GM11168 (cell line): ENCODE measurements at regions not wholly inside any gene's neighbourhood (a gene's known extent, or its start where the extent isn't known, plus 50 kb on each side); places are given as distances from the start of the nearest gene placed in this dataset.

Experiments used
- in situ Hi-C: fragments of 300-500 bp; cut with MboI; formaldehyde crosslinking; loops from one replicate; pipeline ENCODE4 v1.12.0; 2022; ENCODE audit warnings: low sequenced_read_pairs; ENCODE audit not compliant: unreplicated experiment

- in situ Hi-C loops = no loop called here
Measured at GRCh38 chr5:67273689-67274356, 77.2 kb upstream of the CD180 start.

GRCh38 chr5:67272453-67273130, 76.0 kb upstream of the CD180 start:
- in situ Hi-C loops = no loop called here

GRCh38 chr5:67268231-67269021, 71.8 kb upstream of the CD180 start:
- in situ Hi-C loops = no loop called here

- in situ Hi-C loops = no loop called here
Measured at GRCh38 chr5:67267512-67268216, 71.1 kb upstream of the CD180 start.

GRCh38 chr5:67266654-67267350, 70.2 kb upstream of the CD180 start:
- in situ Hi-C loops = no loop called here

- in situ Hi-C loops = no loop called here
Measured at GRCh38 chr5:67265951-67266350, 69.4 kb upstream of the CD180 start.

- in situ Hi-C loops = no loop called here
Measured at GRCh38 chr5:67263656-67264408, 67.2 kb upstream of the CD180 start.

GRCh38 chr5:67262956-67263355, 66.4 kb upstream of the CD180 start:
- in situ Hi-C loops = no loop called here

GRCh38 chr5:67262206-67262605, 65.6 kb upstream of the CD180 start:
- in situ Hi-C loops = no loop called here

- in situ Hi-C loops = no loop called here
Measured at GRCh38 chr5:67259548-67260215, 63.1 kb upstream of the CD180 start.

GRCh38 chr5:67257500-67257899, 60.9 kb upstream of the CD180 start:
- in situ Hi-C loops = no loop called here

GRCh38 chr5:67257077-67257476, 60.5 kb upstream of the CD180 start:
- in situ Hi-C loops = no loop called here

- in situ Hi-C loops = no loop called here
Measured at GRCh38 chr5:67255881-67256280, 59.3 kb upstream of the CD180 start.

GRCh38 chr5:67253911-67254310, 57.3 kb upstream of the CD180 start:
- in situ Hi-C loops = no loop called here

GRCh38 chr5:67249590-67249895, 52.9 kb upstream of the CD180 start:
- in situ Hi-C loops = no loop called here

- in situ Hi-C loops = no loop called here
Measured at GRCh38 chr5:67248703-67249589, 52.3 kb upstream of the CD180 start.

GRCh38 chr5:67246546-67247268, 50.1 kb upstream of the CD180 start:
- in situ Hi-C loops = no loop called here
